GM10248 (cell line): ENCODE measurements at regions not wholly inside any gene's neighbourhood (a gene's known extent, or its start where the extent isn't known, plus 50 kb on each side); places are given as distances from the start of the nearest gene placed in this dataset.

Source experiments
- CTCF ChIA-PET: fragments of 300-600 bp; sonication (Branson Sonifier 250); formaldehyde crosslinking; extraction: SDS; loops from one replicate; lab custom pipeline; 2021; ENCODE audit warnings: antibody characterized with exemption; lab: Yijun Ruan, JAX
- POLR2A ChIA-PET: fragments of 350-650 bp; sonication (Branson Sonifier 250); formaldehyde crosslinking; extraction: SDS; loops from one replicate; lab custom pipeline; 2020; ENCODE audit warnings: antibody characterized with exemption; lab: Yijun Ruan, JAX
- DNase-seq: peaks from one replicate; pipeline ENCODE4 v3.0.0; 2012; ENCODE audit errors: extremely low spot score
- CTCF ChIP-seq: IDR thresholded peaks from 2 replicates; pipeline ENCODE4 v1.5.1; 2012; ENCODE audit warnings: mild to moderate bottlenecking, low read depth; ENCODE audit errors: extremely low read depth, missing control alignments, control extremely low read depth

- DNase-seq: no peak
- POLR2A ChIA-PET: no interaction called here
- no peak for TF ChIP-seq CTCF
- CTCF ChIA-PET: interaction anchor here (1.0 kb wide), 1 partner anchor 20 kb away, joined by 3 read pairs; no protein-coding TSS in a partner anchor
Measured at GRCh38 chr14:49016381-49016780, 569.8 kb downstream of the RPS29 start.

- TF ChIP-seq CTCF: no peak
- CTCF ChIA-PET: interaction anchor here (1.0 to 1.5 kb wide), 4 partner anchors 9 to 23 kb away, joined by 3 to 5 read pairs (median 4); no protein-coding TSS in a partner anchor
- POLR2A ChIA-PET: no interaction called here
- DNase-seq: no peak
Measured at GRCh38 chr14:49014476-49014875, 571.7 kb downstream of the RPS29 start.

- ChIA-PET POLR2A (no interaction called here), CTCF (no interaction called here)
- no peak for TF ChIP-seq CTCF
- DNase-seq: no peak
Measured at GRCh38 chr14:49008363-49008762, 577.8 kb downstream of the RPS29 start.

GRCh38 chr14:48991141-48991540 is 595.0 kb downstream of the RPS29 start:
- TF ChIP-seq CTCF: no peak
- CTCF ChIA-PET: interaction anchor here (1.5 to 1.7 kb wide), 2 partner anchors 8 to 23 kb away, joined by 3 to 6 read pairs; no protein-coding TSS in a partner anchor
- no peak for DNase-seq
- POLR2A ChIA-PET: no interaction called here

- POLR2A ChIA-PET: no interaction called here
- CTCF ChIA-PET: interaction anchor here (1.1 to 1.3 kb wide), 2 partner anchors 9 to 10 kb away, joined by 3 to 6 read pairs; no protein-coding TSS in a partner anchor
- DNase-seq: no peak
- no peak for TF ChIP-seq CTCF
Measured at GRCh38 chr14:48983351-48983888, 602.8 kb downstream of the RPS29 start.

GRCh38 chr14:48974994-48975393 is 611.2 kb downstream of the RPS29 start:
- DNase-seq: no peak
- CTCF ChIA-PET: no interaction called here
- TF ChIP-seq CTCF: no peak
- POLR2A ChIA-PET: no interaction called here

- no peak for TF ChIP-seq CTCF
- ChIA-PET CTCF (interaction anchor here (1.4 kb wide), 1 partner anchor 10 kb away, joined by 3 read pairs; no protein-coding TSS in a partner anchor), POLR2A (no interaction called here)
Measured at GRCh38 chr14:48973151-48973550, 613.0 kb downstream of the RPS29 start.

More at GRCh38 chr14:48973151-48973550, 613.0 kb downstream of the RPS29 start:
- no peak for DNase-seq
